NCI-H2196 (cell line): ENCODE measurements at regions not wholly inside any gene's neighbourhood (a gene's known extent, or its start where the extent isn't known, plus 50 kb on each side); places are given as distances from the start of the nearest gene placed in this dataset.

Source experiments
- DNase-seq: peaks from one replicate; lab custom pipeline; 2025; ENCODE audit not compliant: unreplicated experiment; lab: John Stamatoyannopoulos, UW

GRCh38 chr6:163965426-163966348 is 551.2 kb downstream of the QKI start:
- DNase-seq: no peak

- no peak for DNase-seq
Observed at GRCh38 chr6:163964789-163965188, 550.3 kb downstream of the QKI start.

- DNase-seq: no peak
Observed at GRCh38 chr6:163963205-163964120, 548.9 kb downstream of the QKI start.

GRCh38 chr6:163962627-163963117 is 548.2 kb downstream of the QKI start:
- DNase-seq: no peak

- DNase-seq: no peak
Observed at GRCh38 chr6:163960128-163960527, 545.6 kb downstream of the QKI start.

- DNase-seq: no peak
Observed at GRCh38 chr6:163958646-163959045, 544.1 kb downstream of the QKI start.

GRCh38 chr6:163956571-163957407 is 542.3 kb downstream of the QKI start:
- DNase-seq: peak; percentile 10

GRCh38 chr6:163955756-163956155 is 541.2 kb downstream of the QKI start:
- DNase-seq: no peak

- DNase-seq: no peak
Observed at GRCh38 chr6:163955096-163955495, 540.6 kb downstream of the QKI start.

- no peak for DNase-seq
Observed at GRCh38 chr6:163954088-163954775, 539.7 kb downstream of the QKI start.

GRCh38 chr6:163952005-163952404 is 537.5 kb downstream of the QKI start:
- no peak for DNase-seq

- DNase-seq: no peak
Observed at GRCh38 chr6:163951326-163951725, 536.8 kb downstream of the QKI start.

- DNase-seq: no peak
Observed at GRCh38 chr6:163950159-163950558, 535.6 kb downstream of the QKI start.

GRCh38 chr6:163949431-163949830 is 534.9 kb downstream of the QKI start:
- no peak for DNase-seq

GRCh38 chr6:163948250-163948649 is 533.7 kb downstream of the QKI start:
- no peak for DNase-seq

GRCh38 chr6:163947276-163947675 is 532.8 kb downstream of the QKI start:
- DNase-seq: no peak

GRCh38 chr6:163946437-163946836 is 531.9 kb downstream of the QKI start:
- no peak for DNase-seq

GRCh38 chr6:163945808-163946207 is 531.3 kb downstream of the QKI start:
- DNase-seq: no peak

GRCh38 chr6:163944897-163945296 is 530.4 kb downstream of the QKI start:
- no peak for DNase-seq
